Testis (tissue), 2 donors: ENCODE measurements at regions not wholly inside any gene's neighbourhood (a gene's known extent, or its start where the extent isn't known, plus 50 kb on each side); places are given as distances from the start of the nearest gene placed in this dataset.

Source experiments
- DNase-seq: peaks from one replicate; pipeline ENCODE4 v3.0.0-alpha.2; 2019
- H3K27ac ChIP-seq, 2 donors: fragments of 200-600 bp; sonication (generic); one replicate each; pipeline ENCODE4 v1.5.1; 2019
- H3K27me3 ChIP-seq: fragments of 200-600 bp; sonication (generic); one replicate; pipeline ENCODE4 v1.5.1; 2019
- H3K36me3 ChIP-seq: fragments of 200-600 bp; sonication (generic); one replicate; pipeline ENCODE4 v1.5.1; 2017; ENCODE audit warnings: low read depth; ENCODE audit errors: missing control alignments
- H3K4me1 ChIP-seq: fragments of 200-600 bp; sonication (generic); one replicate; pipeline ENCODE4 v1.5.1; 2019
- H3K4me3 ChIP-seq, 2 donors: fragments of 200-600 bp; sonication (generic); one replicate each; pipeline ENCODE4 v1.5.1; 2017 to 2019
- H3K9me3 ChIP-seq: fragments of 200-600 bp; sonication (generic); one replicate; pipeline ENCODE4 v1.5.1; 2017
- POLR2A ChIP-seq: fragments of 450-650 bp; IDR thresholded peaks from one replicate; pipeline ENCODE4 v1.6.1; 2017; ENCODE audit warnings: antibody characterized with exemption, mild to moderate bottlenecking, moderate library complexity
- WGBS, 2 donors: methylation state at CpG; one replicate each; pipeline ENCODE4 v1.1.5; 2018; 5-methylcytosine and 5-hydroxymethylcytosine counted together
- intact Hi-C: fragments of 100-400 bp; cut with DNase I; formaldehyde crosslinking; loops from one replicate; pipeline ENCODE4 v1.15.1; 2023; ENCODE audit warnings: low total_unique reads
- TF ChIP-seq, protein P1 (sequence below), 3 experiments: fragments of 450-650 bp in 2 of 3; fragments of 200-600 bp in 1 of 3; sonication (generic) in 1 of 3; IDR thresholded peaks; one replicate each; pipeline ENCODE4 v1.5.1; 2016 to 2019; ENCODE audit warnings: antibody characterized with exemption in 3 of 3, mild to moderate bottlenecking in 2 of 3, moderate library complexity in 1 of 3

DNA sequence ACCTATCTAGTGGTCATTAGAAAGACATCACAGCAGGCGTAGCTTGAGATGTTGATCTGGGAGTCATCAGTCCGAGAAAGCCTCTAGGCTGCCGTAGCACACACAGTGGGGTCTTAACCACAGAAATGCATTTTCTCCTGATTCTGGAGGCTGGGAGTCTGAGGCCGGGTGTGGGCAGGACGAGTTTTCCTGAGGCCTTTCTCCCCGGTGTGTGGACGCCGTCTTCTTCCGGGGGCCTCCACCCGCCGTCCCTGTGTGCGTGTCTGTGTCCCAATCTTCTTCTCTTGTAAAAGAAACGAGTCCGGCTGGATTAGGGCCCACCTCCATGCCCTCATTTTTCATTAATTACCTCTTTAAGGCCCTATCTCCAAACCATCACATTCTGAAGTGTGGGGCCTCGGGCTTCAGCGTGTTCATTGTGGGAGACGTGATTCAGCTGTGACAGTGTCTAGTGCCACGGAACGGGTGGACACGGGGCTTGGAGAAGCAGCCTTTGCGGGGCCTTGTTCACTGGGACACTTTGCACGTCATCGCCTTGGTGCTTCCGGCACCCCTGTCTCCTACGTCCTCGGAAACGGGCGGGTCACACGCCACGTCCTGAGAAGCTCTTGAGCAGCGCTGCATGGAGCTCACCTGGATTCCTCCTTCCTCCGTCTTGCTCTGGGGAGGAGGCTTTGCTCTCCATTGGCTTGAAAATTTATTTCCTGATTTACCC lies 208.9 kb upstream of the SOX1 start:
- no peak for TF ChIP-seq POLR2A
- TF ChIP-seq, protein P1, sequence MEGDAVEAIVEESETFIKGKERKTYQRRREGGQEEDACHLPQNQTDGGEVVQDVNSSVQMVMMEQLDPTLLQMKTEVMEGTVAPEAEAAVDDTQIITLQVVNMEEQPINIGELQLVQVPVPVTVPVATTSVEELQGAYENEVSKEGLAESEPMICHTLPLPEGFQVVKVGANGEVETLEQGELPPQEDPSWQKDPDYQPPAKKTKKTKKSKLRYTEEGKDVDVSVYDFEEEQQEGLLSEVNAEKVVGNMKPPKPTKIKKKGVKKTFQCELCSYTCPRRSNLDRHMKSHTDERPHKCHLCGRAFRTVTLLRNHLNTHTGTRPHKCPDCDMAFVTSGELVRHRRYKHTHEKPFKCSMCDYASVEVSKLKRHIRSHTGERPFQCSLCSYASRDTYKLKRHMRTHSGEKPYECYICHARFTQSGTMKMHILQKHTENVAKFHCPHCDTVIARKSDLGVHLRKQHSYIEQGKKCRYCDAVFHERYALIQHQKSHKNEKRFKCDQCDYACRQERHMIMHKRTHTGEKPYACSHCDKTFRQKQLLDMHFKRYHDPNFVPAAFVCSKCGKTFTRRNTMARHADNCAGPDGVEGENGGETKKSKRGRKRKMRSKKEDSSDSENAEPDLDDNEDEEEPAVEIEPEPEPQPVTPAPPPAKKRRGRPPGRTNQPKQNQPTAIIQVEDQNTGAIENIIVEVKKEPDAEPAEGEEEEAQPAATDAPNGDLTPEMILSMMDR (IDR thresholded peaks at IDR 0.05) = no peak
- Histone ChIP-seq H3K4me3 (peak overlapping the region in 1 of 2 donors; percentile 24), H3K27me3 (no peaks in the 10 kb centered on the region), H3K9me3 (no peaks in the 10 kb centered on the region), H3K36me3 (no peaks in the 10 kb centered on the region), H3K27ac (no peak overlapping the region), H3K4me1 (no peaks in the 10 kb centered on the region)
- WGBS, 2 donors = 67 to 78% methylated on average over 30 to 32 of the region's 32 CpGs
- intact Hi-C loops = no loop called here
- DNase-seq = no peak

DNA sequence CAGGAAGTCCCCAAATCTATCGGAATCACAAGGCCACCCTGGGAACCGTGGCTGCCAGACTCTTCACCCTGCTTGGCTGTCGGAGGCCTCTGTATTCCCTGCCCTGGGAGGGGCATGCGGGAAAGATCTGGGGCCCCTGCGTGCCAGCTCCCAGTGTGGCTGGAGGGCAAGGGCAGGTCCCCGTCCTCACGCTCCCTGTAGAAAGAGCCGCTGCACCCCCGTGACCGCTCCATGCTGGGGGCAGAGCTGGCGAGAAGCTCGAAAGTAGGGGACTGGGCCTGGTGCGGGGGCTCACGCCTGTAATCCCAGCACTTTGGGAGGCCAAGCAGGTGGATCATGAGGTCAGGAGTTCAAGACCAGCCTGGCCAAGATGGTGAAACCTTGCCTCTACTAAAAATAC lies 208.4 kb upstream of the SOX1 start:
- Histone ChIP-seq H3K4me1 (no peaks in the 10 kb centered on the region), H3K27ac (no peak overlapping the region), H3K27me3 (no peaks in the 10 kb centered on the region), H3K4me3 (peak overlapping the region in 1 of 2 donors; percentile 24), H3K9me3 (no peaks in the 10 kb centered on the region), H3K36me3 (no peaks in the 10 kb centered on the region)
- DNase-seq = no peak
- intact Hi-C loops = no loop called here
- TF ChIP-seq, protein P1 (IDR thresholded peaks at IDR 0.05) = no peak
- TF ChIP-seq POLR2A = no peak
- 79 to 85% methylated on average over 7 to 14 of the region's 14 CpGs for whole genome bisulfite sequencing, 2 donors

DNA sequence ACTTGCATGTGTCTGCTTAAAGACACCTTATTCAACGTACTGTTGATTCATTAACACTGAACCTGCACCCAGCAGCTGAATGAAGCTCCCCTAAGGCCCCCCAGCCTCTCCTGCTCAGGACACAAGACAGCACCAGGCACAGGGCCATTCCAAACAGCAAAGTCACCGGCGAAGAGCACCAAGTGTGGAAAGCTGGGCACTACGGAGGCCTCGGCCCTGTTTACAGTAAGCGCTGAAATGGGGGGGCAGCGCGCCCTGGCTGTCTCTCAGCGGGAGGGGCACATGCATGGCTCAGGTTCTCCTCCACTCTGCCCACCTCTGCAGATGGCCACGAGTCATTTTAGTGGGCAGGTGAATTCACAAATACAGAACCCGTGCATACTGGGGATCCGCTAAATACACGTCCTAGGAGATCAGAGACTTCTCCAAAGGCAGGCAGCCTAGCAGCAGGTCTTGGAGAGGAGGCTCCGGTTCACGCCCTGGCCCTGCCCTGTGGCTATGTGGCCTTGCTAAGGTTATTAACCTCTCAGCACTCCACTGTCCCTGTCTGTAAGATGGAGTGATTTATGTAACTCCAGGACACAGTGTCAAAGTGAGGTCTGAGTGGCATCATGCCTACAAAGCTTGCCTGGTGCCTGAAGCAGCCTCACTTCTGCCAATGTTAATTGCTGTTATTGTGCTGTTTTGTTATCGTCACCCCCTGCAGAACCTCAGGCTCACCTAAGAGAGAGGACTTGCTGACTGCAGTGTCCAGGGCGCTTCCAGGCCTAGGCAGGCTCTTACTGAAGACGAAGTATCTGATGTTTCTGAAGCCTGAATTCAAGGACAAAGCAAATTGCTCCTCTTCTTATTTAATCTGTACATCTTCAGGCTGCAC lies 207.4 kb upstream of the SOX1 start:
- H3K36me3 ChIP-seq = no peaks in the 10 kb centered on the region
- H3K27me3 ChIP-seq = no peaks in the 10 kb centered on the region
- H3K9me3 ChIP-seq = no peaks in the 10 kb centered on the region
- no peaks in the 10 kb centered on the region for H3K4me1 ChIP-seq
- no peak overlapping the region for H3K27ac ChIP-seq
- 73 to 80% methylated on average over 11 to 18 of the region's 18 CpGs for WGBS, 2 donors
- no peak for DNase-seq
- TF ChIP-seq, protein P1 (IDR thresholded peaks at IDR 0.05) = no peak
- no peak for TF ChIP-seq POLR2A
- intact Hi-C loops = no loop called here
- H3K4me3 ChIP-seq = no peak overlapping the region

DNA sequence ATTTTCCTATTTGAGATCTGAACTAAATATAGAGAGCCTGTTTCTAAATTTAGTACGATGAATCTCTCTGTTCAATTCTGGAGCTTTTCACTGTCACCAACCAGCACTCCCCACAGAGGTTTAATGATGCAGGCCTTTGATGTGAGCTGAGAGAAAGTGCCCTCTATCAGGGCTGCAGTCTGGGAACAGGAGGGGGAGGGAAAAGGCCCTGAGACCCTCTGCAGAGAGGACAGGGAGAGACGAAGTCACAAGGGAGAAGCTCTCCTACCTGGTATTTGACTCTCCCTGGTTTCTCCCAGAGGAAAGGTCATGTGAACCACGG lies 206.8 kb upstream of the SOX1 start:
- TF ChIP-seq, protein P1 (IDR thresholded peaks at IDR 0.05) = no peak
- TF ChIP-seq POLR2A = no peak
- DNase-seq = no peak
- H3K4me1 ChIP-seq = no peaks in the 10 kb centered on the region
- no peaks in the 10 kb centered on the region for H3K27me3 ChIP-seq
- H3K9me3 ChIP-seq = no peaks in the 10 kb centered on the region
- no peak overlapping the region for H3K4me3 ChIP-seq
- 45 to 48% methylated on average over 3 of the region's 3 CpGs for WGBS, 2 donors
- H3K27ac ChIP-seq = no peak overlapping the region
- no peaks in the 10 kb centered on the region for H3K36me3 ChIP-seq
- intact Hi-C loops = no loop called here
